ENCODE measurements at regions not wholly inside any gene's neighbourhood (a gene's known extent, or its start where the extent isn't known, plus 50 kb on each side); places are given as distances from the start of the nearest gene placed in this dataset.

DNA sequence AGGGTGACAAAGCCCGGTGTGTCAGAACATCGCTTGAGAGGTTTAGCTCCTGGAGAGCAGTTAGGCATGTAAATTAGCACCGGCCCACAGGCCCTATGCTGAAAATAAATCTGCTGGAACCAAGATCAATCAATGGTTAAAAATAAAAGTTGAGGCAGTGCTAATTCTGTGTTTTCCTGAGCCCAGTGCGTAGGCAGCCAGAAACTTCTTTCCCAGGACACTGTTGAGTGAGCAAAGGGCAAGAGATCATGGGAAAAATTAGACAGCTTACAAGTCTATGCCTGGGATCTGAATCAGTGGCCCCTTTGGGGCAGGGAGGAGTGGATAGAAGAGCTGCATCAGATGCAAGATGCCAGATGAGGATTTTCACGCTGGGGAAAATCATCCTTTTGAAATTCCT is 539.2 kb downstream of the BUD13 start:
- no peak for DNase-seq

DNA sequence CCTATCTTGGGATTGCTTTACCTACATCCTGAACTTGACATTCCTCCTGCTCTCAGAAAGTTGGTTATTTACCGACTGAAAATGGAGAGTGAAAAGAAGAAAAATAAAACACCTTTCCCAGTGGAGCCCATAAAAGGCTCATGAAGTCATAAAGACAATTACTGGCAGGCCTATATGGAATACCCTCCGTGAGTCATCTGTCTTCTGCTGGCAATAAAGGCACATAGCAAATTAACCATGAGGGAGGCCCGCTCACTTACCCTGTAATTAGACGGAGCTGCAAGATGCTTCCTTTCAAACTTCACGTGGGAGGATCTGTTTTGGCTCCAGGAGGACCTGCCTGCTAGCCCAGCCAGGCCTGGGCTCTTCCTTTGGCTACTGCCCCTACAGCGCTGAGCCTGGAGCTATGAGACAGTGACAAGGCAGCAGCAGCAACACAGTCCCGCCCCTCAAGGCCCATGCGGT is 540.4 kb downstream of the BUD13 start:
- DNase-seq, result no peak

DNA sequence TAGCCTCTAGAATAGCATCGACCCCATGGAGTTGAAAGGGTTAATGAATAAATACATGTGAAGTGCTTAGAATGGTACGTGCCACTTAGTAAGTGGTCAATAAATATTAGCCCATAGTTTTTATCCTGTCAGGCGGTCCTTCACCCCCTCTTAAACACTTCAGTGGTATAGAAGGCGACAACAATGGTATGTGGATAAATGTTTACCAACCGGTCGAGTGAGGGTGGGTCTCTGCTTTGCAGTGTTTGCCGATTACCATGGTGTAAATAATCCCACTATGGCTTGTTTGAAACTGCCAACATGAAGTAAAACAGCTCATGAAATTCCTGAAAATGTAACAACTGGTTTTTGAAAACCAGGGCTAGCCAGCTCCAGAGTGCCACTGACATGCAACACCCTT is 541.2 kb downstream of the BUD13 start:
- no peak for DNase-seq

DNA sequence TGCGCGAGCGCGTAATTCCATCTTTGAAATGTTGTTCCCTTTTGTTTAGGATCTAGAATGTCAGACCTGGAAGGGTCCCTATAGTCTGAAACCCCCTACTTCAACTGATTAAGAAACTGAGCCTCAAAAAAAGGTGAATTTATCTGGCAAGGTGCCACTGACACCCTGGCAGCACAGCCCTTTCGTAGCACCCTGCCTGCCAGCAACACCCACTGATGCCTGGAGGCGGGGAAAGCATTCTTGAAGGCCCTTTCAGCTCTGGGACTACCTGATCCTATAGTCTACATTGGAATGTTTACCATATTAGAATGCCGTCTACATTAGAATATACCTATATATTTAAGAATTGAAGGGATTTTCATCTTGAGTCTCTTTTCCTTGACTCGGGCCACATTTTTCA is 542.3 kb downstream of the BUD13 start:
- DNase-seq, result no peak

DNA sequence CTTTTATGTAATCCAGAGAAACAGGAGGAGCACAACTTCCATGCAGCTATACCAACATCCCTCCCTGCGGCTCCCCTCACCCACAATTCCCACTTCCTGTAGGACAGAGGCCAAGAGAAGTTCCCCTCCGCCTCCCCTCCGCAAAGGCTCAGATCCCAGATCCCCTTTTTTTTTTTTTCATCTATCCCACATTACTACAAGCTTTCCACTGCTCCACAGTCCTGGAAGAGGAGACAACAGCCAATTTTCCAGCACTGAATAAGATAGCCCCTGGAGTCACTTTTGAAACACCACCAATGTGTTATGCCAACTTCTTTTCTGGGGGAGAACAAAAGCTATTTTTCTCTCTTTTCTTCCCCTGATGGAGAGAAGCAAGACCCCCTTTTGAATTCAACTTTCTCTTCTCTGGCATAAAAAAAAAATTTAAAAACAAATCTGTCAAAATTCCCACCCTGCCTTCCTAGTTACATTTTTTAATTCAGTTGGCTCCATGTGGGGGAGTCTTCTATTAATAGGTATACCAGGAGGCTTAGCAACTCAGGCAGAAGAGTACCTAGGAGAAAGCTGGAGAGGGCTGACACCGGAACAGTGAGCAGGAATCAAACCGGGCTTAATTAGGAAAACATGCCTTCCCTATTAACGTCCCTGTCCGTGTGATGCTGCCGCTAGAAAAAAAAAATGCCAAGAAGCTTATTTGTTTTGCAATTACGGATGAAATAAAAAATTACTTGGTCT is 543.4 kb downstream of the BUD13 start:
- DNase-seq, result no peak

DNA sequence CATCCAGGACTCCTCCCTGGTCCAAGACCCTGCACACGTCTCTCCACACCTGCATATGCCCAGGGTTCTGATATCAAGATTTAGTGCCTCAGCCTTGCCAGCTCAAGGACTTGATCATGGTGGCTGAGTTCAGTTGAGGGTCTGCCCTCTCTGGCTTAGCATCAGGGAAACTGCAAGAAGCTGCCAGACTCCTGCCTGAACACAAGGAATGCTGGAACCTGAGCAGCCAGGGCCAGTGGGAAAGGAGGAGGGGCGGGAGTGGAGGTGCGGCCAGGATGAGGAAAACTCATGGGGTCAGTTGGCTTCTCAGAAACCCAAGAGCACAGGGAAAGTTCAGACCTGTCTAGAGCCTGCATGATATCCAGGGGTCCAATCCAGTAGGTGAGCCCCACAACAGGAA is 546.1 kb downstream of the BUD13 start:
- DNase-seq, result no peak

DNA sequence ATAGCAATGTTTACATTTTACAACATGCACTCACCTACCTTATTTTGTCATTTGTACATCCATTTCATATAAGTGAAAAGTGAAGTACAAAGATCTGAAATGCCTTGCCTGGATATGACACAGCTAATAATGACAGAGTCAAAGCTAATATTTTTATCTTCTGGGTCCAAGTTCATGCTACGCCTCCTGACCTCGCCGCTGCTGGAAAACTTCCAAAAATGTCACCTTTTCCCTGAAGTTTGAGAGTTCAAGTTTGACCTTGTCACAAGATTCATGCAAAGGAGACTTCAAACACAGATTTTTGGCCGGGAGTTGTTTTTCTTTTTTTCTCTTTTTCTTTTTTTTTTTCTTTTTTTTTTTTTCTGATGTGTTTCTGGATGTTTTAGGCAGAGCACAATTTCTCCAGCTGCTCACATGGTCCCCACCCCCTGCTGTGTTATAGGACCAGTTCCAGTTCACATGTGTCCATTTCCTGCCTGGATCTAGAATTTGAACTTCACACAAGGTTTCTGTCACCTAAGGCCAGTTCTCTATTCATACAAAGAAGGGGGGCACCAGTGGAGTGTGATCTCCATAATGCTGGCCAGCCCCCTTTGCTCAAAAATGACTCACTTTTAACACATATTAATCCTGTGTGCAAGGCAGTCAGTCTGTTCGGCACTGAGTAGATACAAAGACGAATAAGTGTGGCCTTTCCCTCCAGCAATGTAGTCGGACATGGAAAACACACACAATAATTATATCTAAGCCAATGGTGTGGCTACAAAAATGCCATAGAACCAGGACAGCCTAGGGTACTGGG is 546.8 kb downstream of the BUD13 start:
- no peak for DNase-seq

DNA sequence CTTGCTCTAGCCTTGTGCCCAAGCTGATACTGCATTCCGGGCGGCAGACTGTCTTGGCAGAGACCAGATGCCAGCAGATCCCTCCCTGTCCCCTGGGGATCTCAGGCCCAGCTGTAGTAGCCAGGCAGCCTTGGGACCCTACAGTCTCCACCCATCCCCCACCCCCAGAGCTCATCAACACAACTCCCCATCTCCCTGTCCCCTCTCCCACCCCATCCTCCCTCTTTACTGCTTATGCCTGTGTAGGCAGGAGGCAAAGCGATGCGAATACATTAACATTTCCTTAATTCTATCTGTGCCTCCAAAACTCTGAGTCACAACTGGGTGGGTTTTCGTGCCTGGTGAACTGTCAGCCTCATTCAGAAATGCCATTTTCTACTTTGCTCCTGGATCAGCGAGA is 547.6 kb downstream of the BUD13 start:
- DNase-seq, result no peak

DNA sequence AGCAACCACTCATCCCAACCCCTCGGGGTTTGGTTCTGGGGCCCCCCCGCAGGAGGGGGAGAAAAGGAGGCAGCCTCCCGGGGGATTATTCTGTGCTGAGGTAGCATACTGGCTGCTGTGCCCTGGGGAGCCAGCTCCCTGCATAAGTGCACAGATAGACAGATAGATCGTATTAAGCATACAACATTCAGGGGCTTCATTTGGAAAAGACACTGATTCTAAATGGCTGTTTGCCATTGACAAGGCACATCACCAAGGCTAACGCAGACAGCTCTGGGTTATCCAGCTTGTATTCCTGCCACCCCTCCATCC is 547.9 kb downstream of the BUD13 start:
- no peak for DNase-seq

DNA sequence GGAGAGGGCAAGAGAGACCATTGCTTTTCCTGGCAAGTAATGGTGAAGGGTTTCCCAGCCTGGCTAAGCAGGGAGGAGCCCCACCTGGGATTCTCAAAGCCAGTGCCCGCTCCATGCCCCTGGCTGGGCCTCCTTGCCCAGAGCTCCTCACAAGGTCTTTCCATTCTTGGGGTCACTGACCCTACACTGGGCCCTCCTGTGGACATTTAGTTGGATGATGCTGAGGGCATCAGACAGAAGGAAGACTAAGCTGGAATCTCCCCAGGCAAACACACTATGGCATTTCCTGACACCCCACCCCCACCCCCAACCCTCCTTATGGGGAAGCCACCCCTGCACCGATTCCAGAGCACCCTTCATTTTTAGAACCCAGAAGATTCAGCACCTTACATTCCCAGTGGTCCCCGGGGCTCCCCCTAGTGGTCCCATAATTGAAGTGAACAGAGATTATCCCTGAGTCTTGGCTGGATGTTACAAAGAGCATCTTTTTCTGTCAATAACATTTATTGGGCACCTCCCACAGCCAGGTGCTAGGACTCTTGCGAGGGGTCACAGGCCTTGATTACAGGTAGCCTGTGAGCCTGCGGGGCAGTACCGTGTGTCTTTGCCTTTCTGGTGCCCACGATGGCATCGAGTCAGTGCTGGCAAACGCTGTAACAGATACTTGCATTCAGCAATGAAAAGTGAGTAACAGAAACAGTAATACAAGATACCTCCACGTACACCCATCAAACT is 548.5 kb downstream of the BUD13 start:
- DNase-seq, result peak; percentile 31

DNA sequence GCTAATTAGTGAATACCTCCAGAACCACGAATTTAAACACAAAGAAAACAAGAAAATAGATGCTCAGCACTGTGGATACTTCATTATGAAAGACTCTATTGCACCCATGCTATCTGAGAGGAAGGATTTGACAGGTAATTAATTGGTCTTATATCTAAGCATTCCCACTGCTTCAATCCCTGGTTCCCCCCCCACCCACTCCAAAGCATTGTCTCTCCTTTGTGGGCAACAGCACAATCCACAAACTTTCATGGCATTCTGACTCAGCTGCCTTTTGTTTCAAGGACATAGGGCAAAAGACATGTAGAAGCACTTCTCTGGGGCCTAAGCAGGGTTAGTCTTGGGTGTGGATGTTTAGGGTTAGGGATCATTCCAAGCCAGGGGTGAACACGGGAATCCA is 551.4 kb downstream of the BUD13 start:
- no peak for DNase-seq

DNA sequence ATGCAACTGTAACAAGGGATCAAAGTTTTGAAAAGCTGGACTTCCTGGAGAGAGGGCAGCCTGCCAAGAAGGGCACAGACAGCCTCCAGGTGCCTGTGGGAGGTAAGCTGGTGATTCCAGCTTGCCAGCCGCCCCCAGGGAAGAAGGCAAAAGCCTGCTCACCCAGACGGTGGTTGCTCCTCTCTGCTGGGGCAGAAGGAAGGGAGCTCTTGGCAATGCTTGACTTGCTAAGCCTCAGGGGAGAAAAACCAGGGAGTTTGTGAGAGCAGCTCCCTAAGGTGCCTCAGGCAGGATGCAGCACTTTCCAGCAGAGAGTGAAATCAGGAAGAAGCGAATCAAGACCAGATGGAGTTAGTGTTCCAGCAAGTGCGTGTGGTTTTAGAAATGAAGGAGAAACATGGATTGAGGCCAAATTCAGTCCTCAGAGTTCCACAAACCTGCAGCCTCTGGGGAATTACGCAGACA is 553.6 kb downstream of the BUD13 start:
- DNase-seq, result no peak

DNA sequence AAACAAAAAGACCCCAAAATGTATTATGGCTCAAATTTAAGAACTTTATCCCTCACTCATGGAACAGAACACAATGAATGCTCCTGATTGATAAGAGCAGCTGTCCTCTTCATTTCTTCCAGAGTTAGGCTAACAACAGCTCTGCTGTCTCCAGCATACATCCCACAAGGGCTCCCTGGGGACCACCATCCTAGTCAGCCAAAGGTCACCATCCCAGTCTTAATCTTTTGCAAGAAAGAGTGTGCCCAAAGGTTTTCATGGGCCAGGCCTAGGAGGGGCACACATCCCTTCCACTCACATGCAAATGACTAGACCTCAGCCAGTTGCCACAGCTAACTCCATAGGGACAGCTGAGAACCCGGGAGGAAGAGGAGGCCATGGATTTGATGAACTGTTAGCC is 555.3 kb downstream of the BUD13 start:
- no peak for DNase-seq

DNA sequence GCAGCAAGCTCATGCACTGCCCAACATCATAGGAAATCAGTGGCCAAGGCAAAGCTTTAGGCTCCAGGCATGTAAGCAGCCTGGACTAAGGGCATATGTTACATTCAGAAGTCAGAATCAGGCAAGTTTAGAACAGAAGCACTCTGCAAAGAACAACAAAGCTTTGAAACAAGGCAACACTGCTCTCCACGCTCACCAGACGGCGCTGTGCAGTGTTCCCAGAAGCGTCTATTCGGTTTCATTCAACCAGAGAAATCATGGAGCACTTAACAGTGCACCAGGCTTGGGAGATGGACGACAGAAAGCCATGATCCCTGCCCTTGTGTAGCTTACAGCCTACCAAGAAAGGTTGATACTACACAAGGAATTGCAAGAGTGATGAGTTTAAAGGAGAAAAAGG is 555.8 kb downstream of the BUD13 start:
- peak; percentile 47 for DNase-seq

DNA sequence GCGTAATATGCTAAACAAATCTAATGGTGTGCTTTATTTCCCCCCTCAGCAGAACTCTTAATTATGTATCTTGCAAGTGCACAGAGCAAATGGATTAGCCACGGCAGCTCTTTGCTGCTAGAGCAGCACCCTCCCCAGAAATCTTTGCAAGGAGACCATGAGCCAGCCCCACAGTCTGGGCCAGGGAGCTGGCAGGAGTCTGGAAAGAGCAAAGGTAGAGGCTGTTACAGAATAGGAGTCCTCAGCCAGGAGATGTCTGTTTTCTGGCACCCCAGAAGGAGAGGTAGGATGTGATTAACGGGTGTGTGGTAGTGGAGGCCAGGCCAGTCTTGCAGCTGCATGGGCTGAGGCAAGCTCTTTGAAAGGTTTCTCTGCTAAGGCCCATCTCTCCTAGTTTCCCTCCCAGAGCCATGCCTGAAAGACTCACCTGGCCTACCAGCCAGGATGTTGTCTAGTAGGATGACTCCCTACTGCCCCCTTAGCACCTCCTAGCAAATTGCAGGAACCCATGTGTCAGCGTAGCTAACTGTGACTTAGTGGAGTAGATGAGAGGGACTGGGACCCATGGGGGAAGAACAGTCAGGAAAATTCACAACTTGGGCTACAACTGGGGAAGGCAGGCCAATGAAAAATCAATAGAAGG is 557.2 kb downstream of the BUD13 start:
- DNase-seq, result no peak

DNA sequence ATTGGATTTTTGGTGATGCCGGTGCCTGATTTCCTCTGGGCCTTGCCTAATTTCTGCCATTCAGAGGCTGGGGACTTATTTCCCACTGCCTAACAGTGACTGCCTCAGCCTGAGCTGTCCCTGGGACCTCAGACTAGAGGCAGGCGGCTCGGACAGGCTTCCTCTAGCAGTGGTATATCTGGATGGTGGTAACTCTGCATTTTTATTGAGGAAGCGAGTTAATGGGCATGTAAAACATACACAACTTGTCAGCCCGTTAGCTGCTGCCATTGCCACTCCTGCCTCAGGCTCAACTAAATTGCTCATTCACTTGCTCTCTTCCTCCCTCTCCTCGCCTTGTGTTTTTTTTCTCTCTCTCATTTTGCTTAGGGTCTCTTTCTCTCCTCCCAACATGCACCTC is 561.6 kb downstream of the BUD13 start:
- no peak for DNase-seq

DNA sequence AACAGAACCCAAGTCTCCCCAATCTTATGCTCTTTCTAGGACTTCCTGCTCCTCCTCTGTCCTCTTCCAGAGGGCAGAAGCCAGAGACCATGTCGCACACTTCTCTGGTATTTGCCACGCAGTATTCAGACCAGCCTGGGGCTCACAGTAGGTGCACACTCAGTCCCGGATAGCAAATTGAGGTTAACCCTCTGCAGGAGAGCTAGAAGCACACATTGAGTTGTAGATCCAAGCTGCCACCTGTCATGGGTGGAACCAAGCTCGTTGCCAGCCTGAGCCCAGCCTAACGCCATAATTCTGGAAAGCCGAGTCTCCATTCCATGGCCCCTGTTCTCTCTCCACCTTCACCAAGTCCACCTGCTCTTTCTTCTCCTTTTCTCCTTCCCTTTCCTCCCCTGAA is 562.1 kb downstream of the BUD13 start:
- no peak for DNase-seq

DNA sequence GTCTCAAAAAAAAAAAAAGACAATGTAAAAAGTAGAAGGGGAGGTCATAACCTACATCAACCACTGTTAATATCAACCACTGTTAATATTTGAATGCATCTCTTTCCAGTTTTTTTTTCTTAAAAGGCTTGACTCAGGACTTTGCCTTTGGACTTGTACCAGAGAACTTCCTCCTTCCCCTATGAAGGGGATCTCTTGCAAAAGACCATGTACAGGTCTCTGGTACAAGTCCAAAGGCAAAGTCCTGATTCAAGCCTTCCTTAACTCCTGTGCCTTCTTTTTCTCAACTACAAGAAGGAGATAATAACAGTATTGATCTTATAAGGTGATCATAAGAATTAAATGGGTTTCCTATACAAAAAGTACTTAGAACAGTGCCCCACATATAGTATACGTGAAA is 563.5 kb downstream of the BUD13 start:
- no peak for DNase-seq

DNA sequence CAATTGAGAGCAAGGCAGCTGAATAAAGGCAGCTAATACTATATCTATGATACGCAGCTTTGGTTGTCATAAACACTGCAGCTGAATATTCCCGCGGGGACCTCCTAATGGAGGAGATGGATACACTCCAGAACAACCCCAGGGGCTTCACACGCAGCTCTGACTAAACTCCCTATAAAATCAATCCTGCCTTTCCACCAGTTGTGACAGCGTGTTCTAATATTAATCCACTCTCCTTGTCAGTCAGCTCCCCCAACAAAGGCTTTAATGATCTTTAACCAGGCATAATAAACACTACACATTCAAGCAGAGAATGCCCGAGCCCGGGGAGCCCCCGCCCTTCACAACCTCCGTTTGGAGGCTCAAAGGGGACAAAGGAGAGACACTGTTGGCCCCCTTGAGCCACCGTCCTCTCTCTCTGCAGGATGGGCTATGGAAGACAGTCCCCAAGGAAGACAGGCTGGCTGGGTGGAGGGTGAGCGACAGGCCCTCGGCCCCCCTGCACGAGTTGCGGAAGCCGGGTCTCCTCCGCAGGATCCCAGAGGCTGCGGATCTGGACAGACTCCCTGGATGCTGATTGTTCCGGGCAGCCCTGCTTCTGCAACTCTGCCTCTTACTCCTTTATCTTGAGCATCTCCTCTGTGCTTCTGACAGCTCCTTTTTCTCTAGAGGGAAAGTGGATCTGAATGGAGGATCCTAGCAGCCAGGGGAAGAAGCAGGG is 565.2 kb downstream of the BUD13 start:
- no peak for DNase-seq

DNA sequence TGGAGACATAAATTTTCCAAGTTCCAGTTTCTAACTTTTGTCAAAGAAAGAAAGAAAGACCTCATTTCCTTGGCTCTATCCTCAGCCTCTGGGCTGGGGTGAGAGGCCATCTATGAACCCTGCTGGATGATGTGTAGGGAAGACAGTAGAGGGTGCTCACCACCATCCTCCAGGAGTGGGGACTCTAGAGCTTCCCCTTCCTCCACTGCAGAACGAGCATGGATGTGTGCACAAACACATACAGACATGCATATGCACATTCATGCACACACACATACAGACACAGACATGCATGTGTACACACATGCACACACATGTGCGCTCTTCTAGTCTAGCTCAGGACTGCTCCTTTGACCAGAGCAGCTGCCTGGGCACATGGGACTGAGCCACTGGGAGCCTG is 565.8 kb downstream of the BUD13 start:
- no peak for DNase-seq

DNA sequence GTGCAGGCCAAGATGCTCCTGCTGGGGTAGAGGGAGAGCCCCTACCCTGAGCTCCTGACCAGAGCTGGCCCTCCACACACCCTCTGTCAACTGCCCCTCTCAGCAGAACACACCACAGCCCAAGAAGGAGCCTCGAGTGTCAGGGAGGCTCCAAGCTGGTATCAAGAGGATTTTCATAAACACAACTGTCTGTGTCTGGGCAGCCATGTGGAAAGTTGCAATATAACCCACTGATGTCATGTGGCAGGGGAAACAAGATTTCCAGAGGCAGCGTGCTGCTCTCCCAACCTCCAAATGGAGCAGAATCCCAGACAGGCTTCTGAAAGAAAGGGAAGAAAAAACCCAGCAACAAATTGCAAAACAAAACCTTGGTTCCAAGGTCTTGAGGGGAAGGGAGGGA is 569.9 kb downstream of the BUD13 start:
- DNase-seq, result no peak

DNA sequence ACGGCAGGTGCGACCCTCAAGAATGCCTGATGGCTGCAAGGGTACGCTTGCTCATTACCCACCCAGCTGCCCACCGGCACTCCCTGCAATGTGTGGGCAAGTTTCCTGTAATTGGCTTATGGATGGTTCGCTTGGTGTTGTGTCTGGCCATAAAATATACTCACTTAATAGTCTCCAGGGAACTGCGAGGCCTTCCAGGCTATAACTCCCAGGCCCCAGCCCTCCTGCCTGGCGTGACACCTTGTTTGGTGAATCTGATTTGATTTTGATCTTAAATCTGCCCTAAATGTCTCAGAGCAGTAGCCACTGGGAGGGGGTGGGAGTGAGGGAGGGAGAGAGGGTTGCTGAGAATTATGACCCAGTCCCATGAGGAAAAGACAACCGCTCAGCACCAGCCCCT is 572.2 kb downstream of the BUD13 start:
- no peak for DNase-seq

DNA sequence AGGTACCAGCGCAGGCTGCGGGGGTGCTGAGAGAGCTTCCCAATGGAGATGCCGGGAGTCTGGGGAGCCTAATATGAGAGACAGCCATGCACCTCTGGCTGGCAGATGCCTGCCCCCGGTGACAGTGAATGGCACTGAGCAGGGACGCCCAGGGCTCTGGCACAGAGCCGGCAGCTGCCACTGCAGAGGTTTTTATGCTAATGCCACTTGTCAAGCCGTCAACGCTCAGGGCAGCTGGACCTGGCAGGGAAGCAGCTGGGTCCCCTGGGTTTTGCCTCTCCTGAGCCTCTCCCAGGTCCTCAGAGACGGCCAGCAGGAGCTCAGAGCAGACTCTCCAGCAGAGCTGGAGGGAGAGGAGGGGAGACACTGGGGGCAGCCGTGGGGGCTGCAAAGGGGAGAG is 573.6 kb downstream of the BUD13 start:
- no peak for DNase-seq

Data from inflammatory macrophage treated with lipopolysaccharide for 4 hours (primary cell).